ENCODE measurements at regions not wholly inside any gene's neighbourhood (a gene's known extent, or its start where the extent isn't known, plus 50 kb on each side); places are given as distances from the start of the nearest gene placed in this dataset.
A peak's percentile ranks its signal among the peaks of the same experiment; 100 is the strongest.

DNA sequence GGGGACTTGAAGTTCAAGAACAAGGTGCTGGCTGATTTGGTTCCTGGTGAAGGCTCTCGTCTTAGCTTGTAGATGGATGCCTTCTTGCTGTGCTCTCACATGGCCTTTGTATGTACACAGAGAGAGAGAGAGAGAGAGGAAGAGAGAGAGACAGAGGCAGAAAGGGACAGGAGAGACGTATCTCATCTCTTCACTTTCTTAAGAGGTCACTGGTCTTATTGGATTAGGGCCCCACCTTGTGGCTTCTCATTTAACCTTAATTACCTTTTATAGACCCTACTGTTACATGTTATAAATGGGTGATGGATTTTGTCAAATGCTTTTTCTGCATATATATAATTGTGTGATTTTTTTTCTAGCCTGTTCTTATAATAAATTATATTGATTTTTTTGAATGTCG is 1444.2 kb downstream of the ADGRL3 start:
- Histone ChIP-seq H3K4me3 (ENCODE audit: low read depth in 2 of 2, low read length in 2 of 2) (no peak overlapping the region), H3K36me3 (ENCODE audit: control insufficient read depth, insufficient read depth, low read length) (no peaks in the 10 kb centered on the region), H3K9me3 (ENCODE audit: control insufficient read depth, insufficient read depth, low read depth, low read length) (no peaks in the 10 kb centered on the region), H3K27me3 (ENCODE audit: control insufficient read depth, insufficient read depth, low read length) (no peaks in the 10 kb centered on the region), H3K27ac (ENCODE audit: low read length) (no peak overlapping the region), H3K4me1 (ENCODE audit: control insufficient read depth, insufficient read depth, low read length) (no peaks in the 10 kb centered on the region)
- TF ChIP-seq TCF7L2 (IDR thresholded peaks at IDR 0.05; ENCODE audit: low read depth, low read length) (no peak), SIN3A (IDR thresholded peaks at IDR 0.05; ENCODE audit: borderline replicate concordance, insufficient read depth, low read depth, low read length) (no peak), POLR2AphosphoS5 (IDR thresholded peaks at IDR 0.05; ENCODE audit: low read depth, low read length) (no peak), REST (IDR thresholded peaks at IDR 0.05; ENCODE audit: insufficient read depth in 1 of 2, low read depth in 2 of 2, low read length in 1 of 2) (no peak)
- TF ChIP-seq, protein P1, sequence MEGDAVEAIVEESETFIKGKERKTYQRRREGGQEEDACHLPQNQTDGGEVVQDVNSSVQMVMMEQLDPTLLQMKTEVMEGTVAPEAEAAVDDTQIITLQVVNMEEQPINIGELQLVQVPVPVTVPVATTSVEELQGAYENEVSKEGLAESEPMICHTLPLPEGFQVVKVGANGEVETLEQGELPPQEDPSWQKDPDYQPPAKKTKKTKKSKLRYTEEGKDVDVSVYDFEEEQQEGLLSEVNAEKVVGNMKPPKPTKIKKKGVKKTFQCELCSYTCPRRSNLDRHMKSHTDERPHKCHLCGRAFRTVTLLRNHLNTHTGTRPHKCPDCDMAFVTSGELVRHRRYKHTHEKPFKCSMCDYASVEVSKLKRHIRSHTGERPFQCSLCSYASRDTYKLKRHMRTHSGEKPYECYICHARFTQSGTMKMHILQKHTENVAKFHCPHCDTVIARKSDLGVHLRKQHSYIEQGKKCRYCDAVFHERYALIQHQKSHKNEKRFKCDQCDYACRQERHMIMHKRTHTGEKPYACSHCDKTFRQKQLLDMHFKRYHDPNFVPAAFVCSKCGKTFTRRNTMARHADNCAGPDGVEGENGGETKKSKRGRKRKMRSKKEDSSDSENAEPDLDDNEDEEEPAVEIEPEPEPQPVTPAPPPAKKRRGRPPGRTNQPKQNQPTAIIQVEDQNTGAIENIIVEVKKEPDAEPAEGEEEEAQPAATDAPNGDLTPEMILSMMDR (IDR thresholded peaks at IDR 0.05) = peak; percentile 41; the same call in 1 of the 2 replicates
- BruUV-seq (replicated peaks) = no TSS peak
- DNase-seq (ENCODE audit: low read depth, low spot score) (no peak), ATAC-seq (0 out of 2 replicates have a peak, but pooled peaks have one; percentile 48)
- in situ Hi-C loops (cut with HindIII; ENCODE audit: low pct_unique_long_range_greater_than_20kb, low sequenced_read_pairs) (no loop called here), intact Hi-C loops (cut with micrococcal nuclease; ENCODE audit: unreplicated experiment) (no loop called here)
- ChIA-PET POLR2A (no interaction called here), CTCF (no interaction called here)

GRCh38 chr4:62640296-62640695 is 1440.2 kb downstream of the ADGRL3 start:
- POLR2A ChIA-PET = no interaction called here
- intact Hi-C loops (cut with micrococcal nuclease; ENCODE audit: unreplicated experiment) = no loop called here

More at GRCh38 chr4:62640296-62640695, 1440.2 kb downstream of the ADGRL3 start:
- Histone ChIP-seq H3K27ac (ENCODE audit: low read length) (no peak overlapping the region), H3K27me3 (ENCODE audit: control insufficient read depth, insufficient read depth, low read length) (no peaks in the 10 kb centered on the region), H3K4me3 (ENCODE audit: low read depth in 2 of 2, low read length in 2 of 2) (no peak overlapping the region), H3K9me3 (ENCODE audit: control insufficient read depth, insufficient read depth, low read depth, low read length) (no peaks in the 10 kb centered on the region), H3K4me1 (ENCODE audit: control insufficient read depth, insufficient read depth, low read length) (no peaks in the 10 kb centered on the region), H3K36me3 (ENCODE audit: control insufficient read depth, insufficient read depth, low read length) (no peaks in the 10 kb centered on the region)
- ATAC-seq = no peak
- TF ChIP-seq, protein P1 (IDR thresholded peaks at IDR 0.05) = no peak
- no peak for TF ChIP-seq SIN3A (IDR thresholded peaks at IDR 0.05; ENCODE audit: borderline replicate concordance, insufficient read depth, low read depth, low read length)
- no peak for TF ChIP-seq POLR2AphosphoS5 (IDR thresholded peaks at IDR 0.05; ENCODE audit: low read depth, low read length)
- TF ChIP-seq TCF7L2 (IDR thresholded peaks at IDR 0.05; ENCODE audit: low read depth, low read length) = no peak
- no peak for TF ChIP-seq REST (IDR thresholded peaks at IDR 0.05; ENCODE audit: insufficient read depth in 1 of 2, low read depth in 2 of 2, low read length in 1 of 2)
- no peak for DNase-seq (ENCODE audit: low read depth, low spot score)
- BruUV-seq (replicated peaks) = no TSS peak
- in situ Hi-C loops (cut with HindIII; ENCODE audit: low pct_unique_long_range_greater_than_20kb, low sequenced_read_pairs) = no loop called here
- CTCF ChIA-PET = no interaction called here

Data from Panc1 (cell line).